Thyroid gland (tissue), 4 donors: ENCODE measurements at regions not wholly inside any gene's neighbourhood (a gene's known extent, or its start where the extent isn't known, plus 50 kb on each side); places are given as distances from the start of the nearest gene placed in this dataset.

ENCODE experiments used
- DNase-seq, 2 donors: peaks; one replicate each; pipeline ENCODE4 v3.0.0-alpha.2; 2019
- H3K27ac ChIP-seq, 3 donors: fragments of 200-600 bp; sonication (generic); 1 replicate in 2 of 3; 2 replicates in 1 of 3; pipeline ENCODE4 v1.5.1; 2016 to 2019; ENCODE audit warnings: mild to moderate bottlenecking in 1 of 3, moderate library complexity in 1 of 3
- H3K27me3 ChIP-seq: fragments of 200-600 bp; sonication (generic); one replicate; pipeline ENCODE4 v1.5.1; 2019
- H3K36me3 ChIP-seq, 2 donors: fragments of 200-600 bp; sonication (generic); one replicate each; pipeline ENCODE4 v1.5.1; 2016 to 2019
- H3K4me1 ChIP-seq, 2 donors: fragments of 200-600 bp; sonication (generic); one replicate each; pipeline ENCODE4 v1.5.1; 2017 to 2019
- H3K4me3 ChIP-seq, 3 donors: fragments of 200-600 bp; sonication (generic); replicated peaks in 1 of 3; 1 replicate in 2 of 3; 2 replicates in 1 of 3; pipeline ENCODE4 v1.5.1; 2016; ENCODE audit warnings: mild to moderate bottlenecking in 1 of 3
- H3K9me3 ChIP-seq: fragments of 200-600 bp; sonication (generic); one replicate; pipeline ENCODE4 v1.5.1; 2017
- CTCF ChIP-seq, 6 experiments: fragments of 200-600 bp in 3 of 6; fragments of 450-650 bp in 3 of 6; sonication (generic) in 3 of 6; IDR thresholded peaks; one replicate each; pipeline ENCODE4 v1.5.1; 2016 to 2019; ENCODE audit warnings: antibody characterized with exemption in 6 of 6, mild to moderate bottlenecking in 2 of 6, inconsistent platforms in 1 of 6, moderate library complexity in 1 of 6
- POLR2A ChIP-seq, 2 donors: fragments of 450-650 bp; IDR thresholded peaks; one replicate each; pipeline ENCODE4 v1.6.1; 2017; ENCODE audit warnings: antibody characterized with exemption in 2 of 2, mild to moderate bottlenecking in 2 of 2, moderate library complexity in 1 of 2
- WGBS, 2 donors: methylation state at CpG; one replicate each; pipeline ENCODE4 v1.1.5; 2017; 5-methylcytosine and 5-hydroxymethylcytosine counted together
- intact Hi-C: fragments of 100-400 bp; cut with DNase I; formaldehyde crosslinking; loops from one replicate; pipeline ENCODE4 v1.15.1; 2023

- Histone ChIP-seq H3K36me3 (no peaks in the 10 kb centered on the region), H3K27me3 (no peaks in the 10 kb centered on the region), H3K4me1 (no peaks in the 10 kb centered on the region), H3K4me3 (no peak overlapping the region), H3K27ac (no peak overlapping the region), H3K9me3 (no peaks in the 10 kb centered on the region)
- TF ChIP-seq CTCF (IDR thresholded peaks at IDR 0.05) = no peak
- no peak for TF ChIP-seq POLR2A (IDR thresholded peaks at IDR 0.05)
- WGBS, 2 donors = 93 to 94% methylated on average over 11 to 12 of the region's 26 CpGs
- no peak for DNase-seq
- intact Hi-C loops = no loop called here
Measured at GRCh38 chr4:121238461-121238860, 74.3 kb upstream of the TNIP3 start.

GRCh38 chr4:121237069-121237399, 72.9 kb upstream of the TNIP3 start:
- WGBS, 2 donors = 76 to 82% methylated on average over 2 of the region's 2 CpGs
- TF ChIP-seq CTCF (IDR thresholded peaks at IDR 0.05) (no peak), POLR2A (IDR thresholded peaks at IDR 0.05) (no peak)
- DNase-seq = no peak
- H3K4me3 ChIP-seq = no peak overlapping the region
- H3K4me1 ChIP-seq = no peaks in the 10 kb centered on the region
- no peaks in the 10 kb centered on the region for H3K27me3 ChIP-seq
- H3K27ac ChIP-seq = no peak overlapping the region
- intact Hi-C loops = no loop called here
- no peaks in the 10 kb centered on the region for H3K36me3 ChIP-seq
- no peaks in the 10 kb centered on the region for H3K9me3 ChIP-seq

- H3K27ac ChIP-seq = no peak overlapping the region
- no peaks in the 10 kb centered on the region for H3K9me3 ChIP-seq
- DNase-seq = no peak
- intact Hi-C loops = no loop called here
- H3K4me1 ChIP-seq = no peaks in the 10 kb centered on the region
- H3K36me3 ChIP-seq = no peaks in the 10 kb centered on the region
- no peak overlapping the region for H3K4me3 ChIP-seq
- TF ChIP-seq POLR2A (IDR thresholded peaks at IDR 0.05) (no peak), CTCF (IDR thresholded peaks at IDR 0.05) (no peak)
- no peaks in the 10 kb centered on the region for H3K27me3 ChIP-seq
- 90 to 91% methylated on average over 6 of the region's 6 CpGs for WGBS, 2 donors
Measured at GRCh38 chr4:121236353-121237068, 72.4 kb upstream of the TNIP3 start.

- Histone ChIP-seq H3K9me3 (no peaks in the 10 kb centered on the region), H3K27me3 (no peaks in the 10 kb centered on the region), H3K4me3 (no peak overlapping the region), H3K4me1 (no peaks in the 10 kb centered on the region), H3K36me3 (no peaks in the 10 kb centered on the region), H3K27ac (no peak overlapping the region)
- DNase-seq = no peak
- intact Hi-C loops = no loop called here
- TF ChIP-seq POLR2A (IDR thresholded peaks at IDR 0.05) = no peak
- no peak for TF ChIP-seq CTCF (IDR thresholded peaks at IDR 0.05)
- WGBS, 2 donors = 49 to 53% methylated on average over 4 of the region's 4 CpGs
Measured at GRCh38 chr4:121233982-121234381, 69.9 kb upstream of the TNIP3 start.

GRCh38 chr4:121229993-121230392, 65.9 kb upstream of the TNIP3 start:
- no peaks in the 10 kb centered on the region for H3K4me1 ChIP-seq
- no peaks in the 10 kb centered on the region for H3K36me3 ChIP-seq
- H3K27me3 ChIP-seq = no peaks in the 10 kb centered on the region
- H3K27ac ChIP-seq = no peak overlapping the region
- no peak for DNase-seq
- WGBS, 2 donors = 90% methylated on average over 3 of the region's 3 CpGs
- TF ChIP-seq POLR2A (IDR thresholded peaks at IDR 0.05) (no peak), CTCF (IDR thresholded peaks at IDR 0.05) (no peak)
- intact Hi-C loops = no loop called here
- H3K4me3 ChIP-seq = no peak overlapping the region
- no peaks in the 10 kb centered on the region for H3K9me3 ChIP-seq
